SJSA1 (cell line): ENCODE measurements at regions not wholly inside any gene's neighbourhood (a gene's known extent, or its start where the extent isn't known, plus 50 kb on each side); places are given as distances from the start of the nearest gene placed in this dataset.

Source experiments
- DNase-seq, 2 experiments: peaks; one replicate each; pipeline ENCODE4 v3.0.0-alpha.2; 2015 to 2020; ENCODE audit warnings: low spot score in 2 of 2, low read depth in 1 of 2
- H3K27ac ChIP-seq: fragments of 250-450 bp; sonication (Bioruptor Pico); 2 replicates; pipeline ENCODE4 v1.5.1; 2020; ENCODE audit warnings: mild to moderate bottlenecking, moderate library complexity
- H3K27me3 ChIP-seq: fragments of 250-450 bp; sonication (Bioruptor Pico); replicated peaks from 2 replicates; pipeline ENCODE4 v1.5.1; 2020; ENCODE audit warnings: mild to moderate bottlenecking, moderate library complexity
- H3K36me3 ChIP-seq: fragments of 250-450 bp; sonication (Bioruptor Pico); 2 replicates; pipeline ENCODE4 v1.5.1; 2020; ENCODE audit warnings: mild to moderate bottlenecking
- H3K4me1 ChIP-seq: fragments of 250-450 bp; sonication (Bioruptor Pico); replicated peaks from 2 replicates; pipeline ENCODE4 v1.6.1; 2021; ENCODE audit warnings: mild to moderate bottlenecking
- H3K4me3 ChIP-seq: fragments of 250-450 bp; sonication (Bioruptor Pico); 2 replicates; pipeline ENCODE4 v1.5.1; 2020; ENCODE audit warnings: mild to moderate bottlenecking
- H3K9me3 ChIP-seq: fragments of 250-450 bp; sonication (Bioruptor Pico); replicated peaks from 2 replicates; pipeline ENCODE4 v1.5.1; 2020; ENCODE audit warnings: mild to moderate bottlenecking

GRCh38 chr12:30840715-30841114, 85.8 kb upstream of the TSPAN11 start:
- Histone ChIP-seq H3K4me1 (no peaks in the 10 kb centered on the region), H3K9me3 (no peaks in the 10 kb centered on the region), H3K36me3 (no peaks in the 10 kb centered on the region), H3K4me3 (no peak overlapping the region), H3K27ac (no peak overlapping the region), H3K27me3 (no peaks in the 10 kb centered on the region)
- no peak for DNase-seq

GRCh38 chr12:30839643-30840220, 85.0 kb upstream of the CAPRIN2 start:
- H3K9me3 ChIP-seq, result no peaks in the 10 kb centered on the region
- H3K27me3 ChIP-seq, result no peaks in the 10 kb centered on the region
- no peak overlapping the region for H3K27ac ChIP-seq
- no peaks in the 10 kb centered on the region for H3K36me3 ChIP-seq
- DNase-seq, result peak in 1 of 2 experiments; percentile 5
- H3K4me3 ChIP-seq, result no peak overlapping the region
- no peaks in the 10 kb centered on the region for H3K4me1 ChIP-seq

GRCh38 chr12:30837595-30837994, 82.8 kb upstream of the CAPRIN2 start:
- Histone ChIP-seq H3K36me3 (no peaks in the 10 kb centered on the region), H3K27ac (no peak overlapping the region)
- no peak for DNase-seq

GRCh38 chr12:30836656-30837445, 82.1 kb upstream of the CAPRIN2 start:
- Histone ChIP-seq H3K4me1 (no peaks in the 10 kb centered on the region), H3K36me3 (no peaks in the 10 kb centered on the region), H3K27ac (no peak overlapping the region), H3K27me3 (no peaks in the 10 kb centered on the region), H3K4me3 (no peak overlapping the region), H3K9me3 (no peaks in the 10 kb centered on the region)
- DNase-seq, result no peak

More at GRCh38 chr12:30837595-30837994, 82.8 kb upstream of the CAPRIN2 start:
- H3K9me3 ChIP-seq, result no peaks in the 10 kb centered on the region
- H3K4me3 ChIP-seq, result no peak overlapping the region
- no peaks in the 10 kb centered on the region for H3K27me3 ChIP-seq
- no peaks in the 10 kb centered on the region for H3K4me1 ChIP-seq

- DNase-seq, result no peak
- H3K9me3 ChIP-seq, result no peaks in the 10 kb centered on the region
- no peak overlapping the region for H3K27ac ChIP-seq
- no peaks in the 10 kb centered on the region for H3K4me1 ChIP-seq
- no peaks in the 10 kb centered on the region for H3K36me3 ChIP-seq
- no peak overlapping the region for H3K4me3 ChIP-seq
- no peaks in the 10 kb centered on the region for H3K27me3 ChIP-seq
Observed at GRCh38 chr12:30835216-30835615, 80.5 kb upstream of the CAPRIN2 start.

- DNase-seq, result no peak
Observed at GRCh38 chr12:30830751-30831150, 76.0 kb upstream of the CAPRIN2 start.

GRCh38 chr12:30829876-30830275, 75.1 kb upstream of the CAPRIN2 start:
- Histone ChIP-seq H3K9me3 (no peaks in the 10 kb centered on the region), H3K36me3 (no peaks in the 10 kb centered on the region), H3K4me1 (no peaks in the 10 kb centered on the region), H3K27ac (no peak overlapping the region), H3K4me3 (no peak overlapping the region), H3K27me3 (no peaks in the 10 kb centered on the region)
- DNase-seq, result no peak

More at GRCh38 chr12:30830751-30831150, 76.0 kb upstream of the CAPRIN2 start:
- no peak overlapping the region for H3K27ac ChIP-seq
- no peaks in the 10 kb centered on the region for H3K9me3 ChIP-seq
- no peaks in the 10 kb centered on the region for H3K36me3 ChIP-seq
- no peak overlapping the region for H3K4me3 ChIP-seq
- no peaks in the 10 kb centered on the region for H3K27me3 ChIP-seq
- H3K4me1 ChIP-seq, result no peaks in the 10 kb centered on the region

- no peak overlapping the region for H3K4me3 ChIP-seq
- no peaks in the 10 kb centered on the region for H3K9me3 ChIP-seq
- no peaks in the 10 kb centered on the region for H3K36me3 ChIP-seq
- H3K27me3 ChIP-seq, result no peaks in the 10 kb centered on the region
- DNase-seq, result no peak
- H3K4me1 ChIP-seq, result no peaks in the 10 kb centered on the region
- no peak overlapping the region for H3K27ac ChIP-seq
Observed at GRCh38 chr12:30828686-30829085, 73.9 kb upstream of the CAPRIN2 start.

GRCh38 chr12:30827101-30828066, 72.6 kb upstream of the CAPRIN2 start:
- no peaks in the 10 kb centered on the region for H3K36me3 ChIP-seq
- no peaks in the 10 kb centered on the region for H3K4me1 ChIP-seq
- no peak overlapping the region for H3K27ac ChIP-seq
- no peak overlapping the region for H3K4me3 ChIP-seq
- DNase-seq, result no peak
- no peaks in the 10 kb centered on the region for H3K27me3 ChIP-seq
- no peaks in the 10 kb centered on the region for H3K9me3 ChIP-seq

GRCh38 chr12:30826276-30826675, 71.5 kb upstream of the CAPRIN2 start:
- H3K27me3 ChIP-seq, result no peaks in the 10 kb centered on the region
- 0 out of 2 replicates have a peak, but pooled peaks cover 3% of the 10 kb centered on the region for H3K4me1 ChIP-seq
- no peaks in the 10 kb centered on the region for H3K9me3 ChIP-seq
- no peak overlapping the region for H3K27ac ChIP-seq
- no peaks in the 10 kb centered on the region for H3K36me3 ChIP-seq
- H3K4me3 ChIP-seq, result no peak overlapping the region
- DNase-seq, result no peak

GRCh38 chr12:30825341-30825740, 70.6 kb upstream of the CAPRIN2 start:
- H3K4me3 ChIP-seq, result no peak overlapping the region

GRCh38 chr12:30824311-30824710, 69.6 kb upstream of the CAPRIN2 start:
- no peak for DNase-seq
- Histone ChIP-seq H3K27me3 (no peaks in the 10 kb centered on the region; the same call in 1 of the 2 replicates), H3K4me3 (no peak overlapping the region), H3K4me1 (0 out of 2 replicates have a peak, but pooled peaks cover 3% of the 10 kb centered on the region), H3K9me3 (no peaks in the 10 kb centered on the region), H3K27ac (no peak overlapping the region), H3K36me3 (no peaks in the 10 kb centered on the region)

More at GRCh38 chr12:30825341-30825740, 70.6 kb upstream of the CAPRIN2 start:
- Histone ChIP-seq H3K9me3 (no peaks in the 10 kb centered on the region), H3K27me3 (no peaks in the 10 kb centered on the region; the same call in 1 of the 2 replicates), H3K4me1 (0 out of 2 replicates have a peak, but pooled peaks cover 3% of the 10 kb centered on the region), H3K36me3 (no peaks in the 10 kb centered on the region), H3K27ac (no peak overlapping the region)
- no peak for DNase-seq

- H3K9me3 ChIP-seq, result no peaks in the 10 kb centered on the region
- 0 out of 2 replicates have a peak, but pooled peaks cover 3% of the 10 kb centered on the region for H3K4me1 ChIP-seq
- no peak overlapping the region for H3K27ac ChIP-seq
- no peak overlapping the region for H3K4me3 ChIP-seq
- no peak for DNase-seq
- H3K27me3 ChIP-seq, result no peaks in the 10 kb centered on the region; the same call in 1 of the 2 replicates
- no peaks in the 10 kb centered on the region for H3K36me3 ChIP-seq
Observed at GRCh38 chr12:30823764-30824163, 69.0 kb upstream of the CAPRIN2 start.
